ENCODE measurements at regions not wholly inside any gene's neighbourhood (a gene's known extent, or its start where the extent isn't known, plus 50 kb on each side); places are given as distances from the start of the nearest gene placed in this dataset.

- Histone ChIP-seq H3K4me3 (ENCODE audit: low read depth in 2 of 2, low read length in 1 of 2) (no peak overlapping the region), H3K9me2 (no peaks in the 10 kb centered on the region; the same call in 1 of the 2 replicates), H3K9ac (no peak overlapping the region), H3F3A (replicated peaks; ENCODE audit: insufficient read depth) (no peaks in the 10 kb centered on the region), H3K79me2 (ENCODE audit: insufficient read depth) (no peaks in the 10 kb centered on the region), H3K4me1 (ENCODE audit: control insufficient read depth in 1 of 2, insufficient read depth in 2 of 2, low read depth in 1 of 2, low read length in 1 of 2) (no peaks in the 10 kb centered on the region; a peak in 1 of 4 replicates), H4K20me1 (ENCODE audit: insufficient read depth) (no peaks in the 10 kb centered on the region), H3K36me3 (replicated peaks in 1 of 2; ENCODE audit: control insufficient read depth in 1 of 2, insufficient read depth in 2 of 2, low read length in 1 of 2) (no peaks in the 10 kb centered on the region), H3K9me3 (no peaks in the 10 kb centered on the region; the same call in 1 of the 2 replicates), H2AFZ (ENCODE audit: low read depth) (no peak overlapping the region), H3K27me3 (ENCODE audit: insufficient read depth) (no peaks in the 10 kb centered on the region), H3K4me2 (no peak overlapping the region), H3K27ac (ENCODE audit: low read depth in 2 of 2, low read length in 1 of 2) (no peak overlapping the region)
- TF ChIP-seq USF1 (IDR thresholded peaks at IDR 0.05; ENCODE audit: borderline replicate concordance, low read depth): no peak
- no peak for TF ChIP-seq ELF1 (IDR thresholded peaks at IDR 0.05)
- no peak for TF ChIP-seq POLR2AphosphoS5 (IDR thresholded peaks at IDR 0.05; ENCODE audit: low read depth, low read length)
- no peak for TF ChIP-seq CHD2 (IDR thresholded peaks at IDR 0.05; ENCODE audit: low read length, partially characterized antibody)
- no peak for TF ChIP-seq MXI1 (IDR thresholded peaks at IDR 0.05; ENCODE audit: low read depth, low read length)
- no peak for TF ChIP-seq CTCF (IDR thresholded peaks at IDR 0.05)
- no peak for TF ChIP-seq MEF2A (IDR thresholded peaks at IDR 0.05; ENCODE audit: borderline replicate concordance, low read depth)
- TF ChIP-seq SMC3 (IDR thresholded peaks at IDR 0.05; ENCODE audit: low read depth, low read length): no peak
- TF ChIP-seq TCF12 (IDR thresholded peaks at IDR 0.05): no peak
- TF ChIP-seq MAX (IDR thresholded peaks at IDR 0.05; ENCODE audit: low read depth): no peak
- TF ChIP-seq RCOR1 (IDR thresholded peaks at IDR 0.05; ENCODE audit: low read length): no peak
- no peak for TF ChIP-seq REST (IDR thresholded peaks at IDR 0.05; ENCODE audit: low read depth, low read length)
- no peak for TF ChIP-seq SIN3A (IDR thresholded peaks at IDR 0.05; ENCODE audit: borderline replicate concordance, low read depth, low read length)
- no peak for TF ChIP-seq EZH2phosphoT487 (IDR thresholded peaks at IDR 0.05; ENCODE audit: borderline replicate concordance, low read depth)
- TF ChIP-seq FOXJ3 (CRISPR knock-in tag; IDR thresholded peaks at IDR 0.05): no peak
- TF ChIP-seq RXRA (IDR thresholded peaks at IDR 0.05; ENCODE audit: borderline replicate concordance, low read depth): no peak
- CTCF ChIA-PET: no interaction called here
- POLR2A ChIA-PET: no interaction called here
- DNase-seq: no peak
These were observed 882.3 kb upstream of the TMEFF2 start for GRCh38 chr2:193076995-193077394.
